Gastrocnemius medialis (tissue), 4 donors: ENCODE measurements at regions not wholly inside any gene's neighbourhood (a gene's known extent, or its start where the extent isn't known, plus 50 kb on each side); places are given as distances from the start of the nearest gene placed in this dataset.

ENCODE experiments used
- CTCF ChIP-seq, 5 experiments: fragments of 450-650 bp in 3 of 5; fragments of 200-600 bp in 2 of 5; sonication (generic) in 2 of 5; IDR thresholded peaks in 4 of 5; conservative IDR thresholded peaks in 1 of 5; 1 replicate in 4 of 5; 2 replicates in 1 of 5; pipeline ENCODE4 v1.5.1; 2016 to 2019; ENCODE audit warnings: antibody characterized with exemption in 5 of 5, mild to moderate bottlenecking in 3 of 5, moderate library complexity in 3 of 5
- POLR2A ChIP-seq, 2 donors: fragments of 450-650 bp; IDR thresholded peaks; one replicate each; pipeline ENCODE4 v1.6.1; 2017; ENCODE audit warnings: antibody characterized with exemption in 2 of 2, mild to moderate bottlenecking in 2 of 2, moderate library complexity in 2 of 2

- TF ChIP-seq CTCF (IDR thresholded peaks at IDR 0.05 in 4 of 5, conservative IDR thresholded peaks at IDR 0.05 in 1 of 5) = no peak
- no peak for TF ChIP-seq POLR2A (IDR thresholded peaks at IDR 0.05)
Observed at GRCh38 chr13:78779608-78780007, 120.7 kb upstream of the OBI1 start.
